Peyer's patch (tissue), 4 donors: ENCODE measurements at regions not wholly inside any gene's neighbourhood (a gene's known extent, or its start where the extent isn't known, plus 50 kb on each side); places are given as distances from the start of the nearest gene placed in this dataset.

Experiments used
- DNase-seq, 3 donors: peaks; one replicate each; pipeline ENCODE4 v3.0.0-alpha.2; 2017 to 2019
- H3K27ac ChIP-seq, 4 donors: fragments of 200-600 bp; sonication (generic); one replicate each; pipeline ENCODE4 v1.5.1; 2016 to 2019
- H3K27me3 ChIP-seq, 2 donors: fragments of 200-600 bp; sonication (generic); one replicate each; pipeline ENCODE4 v1.5.1; 2019
- H3K36me3 ChIP-seq, 3 donors: fragments of 200-600 bp; sonication (generic); one replicate each; pipeline ENCODE4 v1.5.1; 2016 to 2019
- H3K4me1 ChIP-seq, 4 donors: fragments of 200-600 bp; sonication (generic); one replicate each; pipeline ENCODE4 v1.5.1; 2016 to 2019
- H3K4me3 ChIP-seq, 4 donors: fragments of 200-600 bp; sonication (generic); 1 replicate in 3 of 4; 2 replicates in 1 of 4; pipeline ENCODE4 v1.5.1; 2016 to 2019; ENCODE audit warnings: mild to moderate bottlenecking in 1 of 4
- H3K9me3 ChIP-seq, 4 donors: fragments of 200-600 bp; sonication (generic); one replicate each; pipeline ENCODE4 v1.5.1; 2016 to 2019; ENCODE audit warnings: mild to moderate bottlenecking in 1 of 4
- POLR2A ChIP-seq, 2 donors: fragments of 450-650 bp; IDR thresholded peaks; one replicate each; pipeline ENCODE4 v1.5.1; 2017; ENCODE audit warnings: antibody characterized with exemption in 2 of 2, mild to moderate bottlenecking in 2 of 2, moderate library complexity in 2 of 2
- TF ChIP-seq, protein P1 (sequence below), 6 experiments: fragments of 450-650 bp in 4 of 6; fragments of 200-600 bp in 2 of 6; sonication (generic) in 1 of 6; IDR thresholded peaks; one replicate each; pipeline ENCODE4 v1.5.1; 2017 to 2019; ENCODE audit warnings: antibody characterized with exemption in 6 of 6, mild to moderate bottlenecking in 3 of 6, moderate library complexity in 1 of 6

GRCh38 chr2:207236156-207236935 lies 70.6 kb upstream of the KLF7 start:
- Histone ChIP-seq H3K9me3 (no peaks in the 10 kb centered on the region), H3K27ac (no peak overlapping the region), H3K36me3 (no peaks in the 10 kb centered on the region), H3K4me1 (no peaks in the 10 kb centered on the region), H3K4me3 (no peak overlapping the region), H3K27me3 (no peaks in the 10 kb centered on the region)
- no peak for TF ChIP-seq POLR2A (IDR thresholded peaks at IDR 0.05)
- TF ChIP-seq, protein P1, sequence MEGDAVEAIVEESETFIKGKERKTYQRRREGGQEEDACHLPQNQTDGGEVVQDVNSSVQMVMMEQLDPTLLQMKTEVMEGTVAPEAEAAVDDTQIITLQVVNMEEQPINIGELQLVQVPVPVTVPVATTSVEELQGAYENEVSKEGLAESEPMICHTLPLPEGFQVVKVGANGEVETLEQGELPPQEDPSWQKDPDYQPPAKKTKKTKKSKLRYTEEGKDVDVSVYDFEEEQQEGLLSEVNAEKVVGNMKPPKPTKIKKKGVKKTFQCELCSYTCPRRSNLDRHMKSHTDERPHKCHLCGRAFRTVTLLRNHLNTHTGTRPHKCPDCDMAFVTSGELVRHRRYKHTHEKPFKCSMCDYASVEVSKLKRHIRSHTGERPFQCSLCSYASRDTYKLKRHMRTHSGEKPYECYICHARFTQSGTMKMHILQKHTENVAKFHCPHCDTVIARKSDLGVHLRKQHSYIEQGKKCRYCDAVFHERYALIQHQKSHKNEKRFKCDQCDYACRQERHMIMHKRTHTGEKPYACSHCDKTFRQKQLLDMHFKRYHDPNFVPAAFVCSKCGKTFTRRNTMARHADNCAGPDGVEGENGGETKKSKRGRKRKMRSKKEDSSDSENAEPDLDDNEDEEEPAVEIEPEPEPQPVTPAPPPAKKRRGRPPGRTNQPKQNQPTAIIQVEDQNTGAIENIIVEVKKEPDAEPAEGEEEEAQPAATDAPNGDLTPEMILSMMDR (IDR thresholded peaks at IDR 0.05) = no peak
- DNase-seq = no peak

DNA sequence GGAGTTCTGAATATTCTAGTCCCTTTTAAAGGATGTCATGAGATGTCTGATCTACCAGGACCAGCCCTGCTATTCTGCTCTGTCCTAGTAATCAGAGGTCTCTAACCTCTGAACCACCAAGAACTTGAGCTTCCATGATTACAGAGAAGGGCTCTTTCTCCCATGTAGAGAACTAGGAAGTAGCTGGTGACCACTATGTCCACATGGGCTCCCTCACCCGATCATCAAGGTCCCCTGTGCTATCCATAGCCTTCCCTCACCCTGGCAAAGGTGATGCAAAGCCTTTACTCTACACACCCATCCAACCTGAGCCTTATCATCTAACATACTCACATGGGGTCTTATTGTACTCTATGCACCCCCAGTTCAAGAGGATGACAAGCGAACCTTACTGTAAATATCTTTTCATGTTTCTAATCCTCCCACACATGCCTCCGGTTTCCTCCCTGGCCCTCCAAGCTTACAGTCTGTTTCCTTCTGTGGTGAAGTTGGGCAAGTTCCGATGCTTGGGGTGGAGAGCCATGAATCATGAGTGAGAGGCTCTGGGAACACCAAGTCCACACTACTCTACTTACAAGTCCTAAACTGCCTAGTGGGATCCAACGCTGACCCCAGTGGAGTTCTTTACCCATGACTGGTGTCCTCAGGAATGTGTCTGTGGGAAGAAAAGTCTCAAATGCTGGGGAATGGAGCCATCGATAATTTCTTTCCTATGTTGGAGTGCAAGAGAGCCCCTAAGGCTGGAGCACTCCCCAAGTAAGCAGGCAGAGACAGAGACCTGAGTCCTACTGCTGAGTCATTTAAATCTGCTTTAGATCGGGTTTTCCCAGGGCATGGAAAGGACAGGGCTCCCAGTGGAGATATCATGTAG lies 73.3 kb upstream of the KLF7 start:
- no peaks in the 10 kb centered on the region for H3K9me3 ChIP-seq
- H3K27ac ChIP-seq = peak overlapping the region in 2 of 4 donors; percentile 35 to 50
- no peak overlapping the region for H3K4me3 ChIP-seq
- no peaks in the 10 kb centered on the region for H3K27me3 ChIP-seq
- no peaks in the 10 kb centered on the region for H3K36me3 ChIP-seq
- TF ChIP-seq, protein P1 (IDR thresholded peaks at IDR 0.05) = no peak
- TF ChIP-seq POLR2A (IDR thresholded peaks at IDR 0.05) = no peak
- peak in 1 of 3 donors; percentile 57 for DNase-seq
- no peaks in the 10 kb centered on the region for H3K4me1 ChIP-seq

DNA sequence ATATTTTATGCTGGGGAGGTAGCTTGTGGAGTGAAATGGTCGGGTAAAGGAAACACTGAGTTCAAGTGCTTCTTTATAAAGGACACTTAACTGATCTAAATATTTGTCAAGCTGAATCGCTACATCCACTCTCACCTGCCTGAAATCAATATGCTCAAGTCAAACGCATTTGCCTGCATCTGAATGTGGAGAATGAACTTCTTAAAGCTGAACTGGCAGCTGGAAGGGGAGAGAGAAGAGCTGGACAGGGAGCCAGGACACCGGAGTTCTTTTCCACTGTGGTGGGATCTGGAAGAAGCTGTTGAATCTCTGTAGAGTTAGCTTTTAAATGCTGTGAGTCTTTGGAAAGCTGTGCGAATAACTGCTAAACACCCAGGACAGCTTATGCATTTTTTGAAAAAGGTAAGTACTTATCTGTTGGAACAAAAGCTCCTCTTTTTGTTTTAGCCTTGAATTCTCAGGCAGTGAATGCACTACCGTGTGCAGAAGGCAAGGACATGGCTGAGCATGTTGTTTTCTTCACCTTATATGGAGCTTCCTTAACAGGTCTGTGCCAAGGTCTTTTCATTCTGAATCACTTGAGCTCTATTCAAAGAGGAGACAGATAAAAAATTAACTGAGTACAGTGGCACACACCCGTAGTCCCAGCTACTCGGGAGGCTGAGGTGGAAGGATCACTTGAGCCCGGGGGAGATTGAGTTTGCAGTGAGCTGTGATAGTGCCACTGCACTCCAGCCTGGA lies 74.2 kb upstream of the KLF7 start:
- Histone ChIP-seq H3K27ac (peak overlapping the region in 2 of 4 donors; percentile 35 to 50), H3K4me3 (no peak overlapping the region), H3K27me3 (no peaks in the 10 kb centered on the region), H3K9me3 (no peaks in the 10 kb centered on the region), H3K36me3 (no peaks in the 10 kb centered on the region), H3K4me1 (no peaks in the 10 kb centered on the region)
- TF ChIP-seq, protein P1 (IDR thresholded peaks at IDR 0.05) = no peak
- no peak for TF ChIP-seq POLR2A (IDR thresholded peaks at IDR 0.05)
- DNase-seq = no peak

DNA sequence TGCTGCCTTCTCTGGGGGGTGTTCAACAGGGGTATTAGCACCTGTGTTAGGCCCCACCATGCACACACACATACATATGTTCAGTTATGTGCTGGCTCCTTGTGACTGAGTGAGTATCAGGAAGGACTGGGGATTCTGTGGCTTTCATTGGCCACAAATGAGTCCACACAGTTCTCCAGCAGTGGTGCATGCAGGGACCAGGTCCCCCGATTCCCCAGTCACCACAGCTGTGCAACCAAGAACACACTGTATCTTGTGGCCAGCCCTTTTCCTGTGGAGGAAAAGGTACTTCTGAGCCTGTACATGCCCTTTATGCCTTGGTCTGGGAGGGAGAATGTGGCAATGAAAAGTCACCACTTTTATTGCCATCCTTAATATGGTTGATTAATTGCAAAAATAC lies 74.9 kb upstream of the KLF7 start:
- no peaks in the 10 kb centered on the region for H3K9me3 ChIP-seq
- no peaks in the 10 kb centered on the region for H3K27me3 ChIP-seq
- H3K4me3 ChIP-seq = no peak overlapping the region
- no peaks in the 10 kb centered on the region for H3K36me3 ChIP-seq
- H3K27ac ChIP-seq = no peak overlapping the region
- DNase-seq = no peak
- TF ChIP-seq, protein P1 (IDR thresholded peaks at IDR 0.05) = no peak
- TF ChIP-seq POLR2A (IDR thresholded peaks at IDR 0.05) = no peak
- H3K4me1 ChIP-seq = no peaks in the 10 kb centered on the region

GRCh38 chr2:207241198-207241597 lies 75.5 kb upstream of the KLF7 start:
- no peak overlapping the region for H3K4me3 ChIP-seq
- no peak overlapping the region for H3K27ac ChIP-seq
- H3K27me3 ChIP-seq = no peaks in the 10 kb centered on the region
- DNase-seq = no peak
- no peaks in the 10 kb centered on the region for H3K36me3 ChIP-seq
- no peak for TF ChIP-seq POLR2A (IDR thresholded peaks at IDR 0.05)
- TF ChIP-seq, protein P1 (IDR thresholded peaks at IDR 0.05) = no peak
- H3K4me1 ChIP-seq = no peaks in the 10 kb centered on the region
- H3K9me3 ChIP-seq = no peaks in the 10 kb centered on the region
